ENCODE measurements at regions not wholly inside any gene's neighbourhood (a gene's known extent, or its start where the extent isn't known, plus 50 kb on each side); places are given as distances from the start of the nearest gene placed in this dataset.

- in situ Hi-C loops (cut with HindIII; ENCODE audit: low pct_unique_long_range_greater_than_20kb, low sequenced_read_pairs): no loop called here
- peak; percentile 80 for DNase-seq (ENCODE audit: low read depth, low spot score)
These were observed 61.4 kb upstream of the RANBP6 start for GRCh38 chr9:6076851-6077250.

GRCh38 chr9:6073731-6074130, 58.3 kb upstream of the RANBP6 start:
- no peak for DNase-seq (ENCODE audit: low read depth, low spot score)
- in situ Hi-C loops (cut with HindIII; ENCODE audit: low pct_unique_long_range_greater_than_20kb, low sequenced_read_pairs): no loop called here

GRCh38 chr9:6072865-6073264, 57.4 kb upstream of the RANBP6 start:
- no peak for DNase-seq (ENCODE audit: low read depth, low spot score)
- in situ Hi-C loops (cut with HindIII; ENCODE audit: low pct_unique_long_range_greater_than_20kb, low sequenced_read_pairs): no loop called here

DNA sequence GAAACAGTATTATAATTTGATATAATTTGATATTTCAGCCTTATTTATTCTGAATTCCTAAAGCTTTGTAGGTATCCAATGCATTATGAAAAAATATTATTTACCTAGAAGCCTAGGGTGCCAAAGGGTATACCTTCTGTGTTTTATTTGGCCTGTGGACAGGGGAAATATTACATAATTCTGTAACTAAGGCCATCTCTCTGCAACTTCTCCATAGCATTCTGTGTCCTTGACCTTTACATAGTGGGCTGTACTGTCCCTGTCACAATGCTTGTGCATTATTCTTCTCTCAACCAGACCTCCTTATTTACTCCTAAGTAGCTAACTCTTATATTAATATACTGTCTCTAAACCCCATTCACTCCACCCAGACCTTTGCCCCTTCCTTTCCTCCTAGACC, 57.0 kb upstream of the RANBP6 start:
- in situ Hi-C loops (cut with HindIII; ENCODE audit: low pct_unique_long_range_greater_than_20kb, low sequenced_read_pairs): no loop called here
- DNase-seq (ENCODE audit: low read depth, low spot score): no peak

- in situ Hi-C loops (cut with HindIII; ENCODE audit: low pct_unique_long_range_greater_than_20kb, low sequenced_read_pairs): no loop called here
- no peak for DNase-seq (ENCODE audit: low read depth, low spot score)
These were observed 53.6 kb upstream of the RANBP6 start for GRCh38 chr9:6068983-6069382.

GRCh38 chr9:6067426-6067825, 52.0 kb upstream of the RANBP6 start:
- DNase-seq (ENCODE audit: low read depth, low spot score): no peak
- in situ Hi-C loops (cut with HindIII; ENCODE audit: low pct_unique_long_range_greater_than_20kb, low sequenced_read_pairs): no loop called here

Data from SK-MEL-5 (cell line).